T-helper 9 cell (primary cell): ENCODE measurements at regions not wholly inside any gene's neighbourhood (a gene's known extent, or its start where the extent isn't known, plus 50 kb on each side); places are given as distances from the start of the nearest gene placed in this dataset.
"Not testable (repeated sequence)": the region's sequence is repeated elsewhere in the genome, so short reads cannot be mapped to it uniquely, and the experiment has no call there.

ENCODE experiments used
- DNase-seq: peaks from one replicate; pipeline ENCODE4 v3.0.0-alpha.2; 2020

DNA sequence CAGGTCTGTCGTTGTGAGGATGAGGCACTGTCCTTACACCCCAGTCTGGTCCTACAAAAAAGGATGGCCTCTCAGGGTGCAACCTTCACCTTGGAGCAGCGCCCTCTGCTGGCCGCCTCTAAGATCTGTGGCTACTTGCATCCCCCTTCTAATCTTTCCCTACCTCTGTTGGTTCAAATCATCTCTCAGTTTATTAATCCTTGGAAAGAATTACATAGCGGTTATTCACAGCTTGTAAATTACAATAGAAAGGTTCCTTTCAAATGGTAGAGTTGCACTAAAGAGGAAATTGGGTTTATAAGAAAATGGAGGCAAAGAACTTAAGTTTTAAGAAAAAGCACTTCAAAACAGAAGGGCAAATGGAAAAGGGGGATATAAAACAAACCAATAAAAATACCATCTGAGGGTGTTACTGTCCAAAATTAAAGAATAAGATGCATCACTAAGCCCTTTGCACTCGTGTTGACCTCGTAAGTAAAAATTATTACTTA lies 102.0 kb upstream of the PLEKHM1 start:
- DNase-seq, result peak; percentile 79

DNA sequence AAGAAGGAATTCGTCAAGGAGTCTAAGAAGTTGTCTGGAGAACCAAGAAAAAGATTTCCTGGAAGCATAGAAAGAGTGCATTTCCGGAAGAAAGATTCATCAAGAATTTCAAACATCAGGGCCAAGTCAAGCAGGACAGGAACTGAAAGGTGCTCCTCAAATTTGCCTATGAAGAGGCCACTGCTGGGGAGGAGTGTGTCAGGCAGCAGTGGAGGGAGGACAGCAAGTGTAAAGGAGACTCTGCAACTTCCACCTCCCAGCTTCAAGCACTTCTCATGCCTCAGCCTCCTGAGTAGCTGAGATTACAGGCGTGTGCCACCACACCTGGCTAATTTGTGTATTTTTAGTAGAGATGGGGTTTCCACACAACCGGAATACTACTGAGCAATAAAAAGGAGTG lies 105.8 kb upstream of the PLEKHM1 start:
- DNase-seq, result not testable (repeated sequence)

DNA sequence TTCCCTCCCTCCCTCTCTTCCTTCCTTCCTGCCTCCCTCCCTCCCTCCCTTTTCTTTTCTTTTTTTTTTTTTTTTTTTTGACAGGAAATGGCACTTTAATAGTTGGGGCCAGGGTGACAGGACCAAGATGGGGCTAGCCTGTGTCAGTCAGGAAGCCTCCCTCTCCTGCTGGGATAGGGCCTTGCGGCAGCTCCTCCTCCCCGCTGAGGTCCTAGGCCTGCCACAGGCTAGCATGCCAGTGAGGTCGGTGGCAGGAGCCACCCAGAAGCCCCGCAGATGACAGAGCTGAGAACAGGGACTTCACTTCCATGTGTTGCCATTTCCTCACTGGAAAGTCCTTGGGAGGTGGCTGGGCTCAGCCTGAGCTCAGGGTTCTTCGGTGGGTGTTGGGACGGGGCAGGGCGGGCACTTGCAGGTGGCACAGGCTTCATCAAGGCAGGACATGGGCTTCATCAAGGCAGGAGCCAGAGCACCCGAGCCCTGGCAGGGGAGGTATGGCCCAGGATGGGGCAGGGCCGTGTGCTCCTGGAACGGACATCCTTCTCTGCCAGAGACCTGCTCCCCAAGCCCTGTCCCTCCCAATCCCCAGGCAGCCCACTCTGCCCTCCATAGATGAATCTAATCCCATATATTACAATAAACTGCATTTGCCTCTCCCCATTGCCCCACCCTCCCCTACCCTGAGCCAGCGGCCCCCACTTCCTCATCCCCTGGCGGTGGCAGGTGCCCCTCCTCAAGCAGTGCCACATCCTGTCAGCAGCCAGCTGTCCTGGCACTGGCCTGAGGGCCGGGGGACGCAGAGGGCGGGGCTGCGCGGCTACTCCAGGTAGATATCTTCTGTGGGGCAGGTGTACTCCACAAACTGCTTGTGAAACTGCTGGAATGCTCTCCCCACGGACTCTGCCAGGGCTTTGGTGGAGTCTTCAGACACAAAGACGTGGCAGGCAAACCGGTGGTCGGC lies 109.8 kb upstream of the PLEKHM1 start:
- not testable (repeated sequence) for DNase-seq

DNA sequence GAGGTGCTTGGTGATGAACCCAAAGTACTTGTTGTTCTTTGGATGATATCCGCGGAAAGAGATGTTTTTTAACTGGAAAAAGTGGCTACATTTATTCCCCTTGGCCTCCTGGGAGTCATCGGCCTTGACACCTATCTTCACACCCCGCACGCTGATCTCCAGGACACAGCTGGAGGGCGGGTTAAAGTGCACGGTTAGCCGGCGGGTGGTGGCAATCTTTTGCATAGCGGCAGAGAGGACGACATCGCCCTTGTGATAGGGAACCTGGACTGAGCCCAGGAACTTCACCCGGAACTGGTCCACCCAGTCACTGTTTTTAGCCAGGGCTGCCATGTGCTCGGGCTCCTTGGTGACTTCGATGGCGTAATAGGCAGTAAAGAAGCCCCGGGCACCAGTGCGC lies 110.5 kb upstream of the PLEKHM1 start:
- not testable (repeated sequence) for DNase-seq

DNA sequence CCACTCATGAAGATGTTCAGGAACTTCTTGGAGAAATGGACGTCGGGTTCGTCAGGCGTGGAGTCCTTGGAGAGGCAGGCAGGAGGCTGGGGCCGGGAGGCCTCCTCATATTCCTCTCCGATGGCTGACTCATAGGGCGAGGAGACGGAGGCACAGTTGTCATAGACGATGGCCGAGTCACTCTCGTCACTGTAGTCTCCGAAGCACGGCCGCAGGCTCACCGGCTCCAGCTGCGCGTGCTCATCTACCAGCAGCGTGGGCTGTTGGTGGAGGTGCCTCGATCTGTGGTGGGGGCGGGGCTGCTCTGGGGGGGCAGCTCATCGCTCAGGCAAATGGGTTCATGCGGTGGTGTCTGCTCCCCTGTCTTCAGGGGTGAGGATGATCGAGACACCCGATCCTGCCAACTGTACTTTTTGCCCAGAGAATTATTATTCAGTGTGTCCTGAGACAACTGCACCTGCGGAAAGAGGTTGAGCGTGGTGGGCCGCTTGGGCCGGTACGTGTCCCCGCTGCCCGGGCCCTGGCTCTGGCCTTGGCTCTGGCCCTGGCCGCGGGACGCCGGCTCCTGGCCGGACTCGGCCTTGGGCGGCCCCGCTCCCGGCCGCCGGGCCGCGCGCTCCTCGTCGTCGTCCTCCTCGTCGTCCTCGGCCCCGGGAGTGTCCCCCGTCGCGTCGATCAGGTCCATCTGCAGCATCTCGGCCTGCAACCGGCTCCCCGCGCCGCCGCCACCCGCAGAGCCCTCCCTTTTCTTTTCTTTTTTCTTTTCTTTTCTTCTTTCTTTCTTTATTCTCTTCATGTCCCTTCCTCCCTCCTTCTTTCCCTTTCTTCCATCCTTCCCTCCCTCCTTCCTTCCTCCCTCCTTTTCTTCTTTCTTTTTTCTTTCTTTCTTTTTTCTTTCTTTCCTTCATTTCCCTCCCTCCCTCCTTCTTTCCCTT lies 111.4 kb upstream of the PLEKHM1 start:
- not testable (repeated sequence) for DNase-seq

DNA sequence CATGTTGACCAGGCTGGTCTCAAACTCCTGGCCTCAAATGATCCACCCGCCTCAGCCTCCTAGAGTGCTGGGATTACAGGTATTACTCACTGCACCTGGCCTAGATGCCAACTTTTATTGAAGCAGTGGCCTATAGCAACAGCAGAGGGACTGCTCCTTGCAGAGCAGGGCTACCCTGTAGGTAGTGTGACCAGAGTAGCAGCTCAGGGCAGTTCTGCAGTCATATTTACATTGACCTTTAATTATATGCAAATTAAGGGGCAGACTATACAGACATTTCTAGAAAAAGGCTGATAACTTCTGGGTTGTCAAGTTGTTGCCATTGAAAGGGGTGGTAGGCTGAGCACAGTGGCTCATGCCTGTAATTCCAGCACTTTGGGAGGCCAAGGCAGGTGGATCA lies 115.2 kb upstream of the PLEKHM1 start:
- not testable (repeated sequence) for DNase-seq

DNA sequence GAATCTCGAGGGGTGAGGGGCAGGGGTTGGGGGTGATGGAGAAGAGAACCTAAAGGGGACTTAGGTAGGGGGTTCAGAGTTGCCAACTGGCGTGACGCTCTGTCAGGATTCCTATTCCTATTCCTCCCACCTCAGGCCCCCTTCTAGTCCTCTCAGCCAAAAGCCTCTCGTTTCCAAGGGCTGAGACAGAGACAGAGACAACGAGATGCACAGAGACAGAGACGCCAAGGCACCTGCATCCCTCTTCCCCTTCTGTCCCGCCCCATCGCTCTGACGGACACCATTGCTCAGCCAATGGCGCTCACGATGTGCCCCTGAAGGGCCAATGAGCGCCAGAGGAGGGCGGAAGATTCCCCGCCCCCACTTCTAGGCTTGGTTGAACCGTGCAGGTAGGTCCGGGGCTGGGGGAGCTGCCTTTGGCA lies 129.5 kb upstream of the PLEKHM1 start:
- DNase-seq, result peak; percentile 71

DNA sequence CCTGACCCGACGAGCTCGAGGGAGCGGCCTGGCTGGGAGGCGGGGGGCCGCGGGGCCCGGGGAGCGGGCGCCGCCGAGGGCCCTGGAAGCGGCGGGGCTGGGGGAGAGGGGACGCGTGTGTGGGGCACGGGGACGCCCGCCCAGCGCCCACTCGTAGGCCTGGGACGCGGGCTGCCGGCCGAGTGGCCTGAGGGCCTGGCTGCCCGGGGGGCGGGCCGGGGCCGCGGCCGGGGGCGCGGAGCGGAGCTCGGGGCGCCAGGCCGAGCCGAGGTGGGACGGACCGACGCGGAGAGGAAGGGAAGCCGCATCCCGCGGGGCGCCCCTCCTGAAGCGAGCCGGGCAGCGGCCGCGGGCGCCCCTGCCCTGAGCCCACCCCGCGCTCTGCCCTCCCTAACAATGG lies 129.9 kb upstream of the PLEKHM1 start:
- peak; percentile 11 for DNase-seq

DNA sequence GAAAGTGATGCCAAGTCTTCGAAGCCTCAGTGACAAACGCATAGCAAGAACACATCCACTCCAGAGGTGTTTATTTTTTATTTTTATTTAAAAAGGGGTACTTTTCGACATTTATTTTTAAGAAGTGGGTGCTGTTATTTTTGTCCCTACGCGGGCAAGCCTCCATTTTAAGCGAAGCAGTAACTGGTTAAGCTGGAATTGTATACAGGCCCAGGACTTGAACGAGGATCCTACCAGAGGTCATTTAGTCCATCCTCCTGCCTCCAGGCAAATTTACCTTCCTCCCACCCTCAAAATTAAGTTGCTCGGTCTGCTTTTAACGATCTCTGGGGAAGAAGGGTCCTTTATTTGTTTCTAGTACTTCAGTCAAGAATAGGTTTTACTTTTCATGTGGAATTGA lies 130.6 kb upstream of the PLEKHM1 start:
- DNase-seq, result not testable (repeated sequence)

DNA sequence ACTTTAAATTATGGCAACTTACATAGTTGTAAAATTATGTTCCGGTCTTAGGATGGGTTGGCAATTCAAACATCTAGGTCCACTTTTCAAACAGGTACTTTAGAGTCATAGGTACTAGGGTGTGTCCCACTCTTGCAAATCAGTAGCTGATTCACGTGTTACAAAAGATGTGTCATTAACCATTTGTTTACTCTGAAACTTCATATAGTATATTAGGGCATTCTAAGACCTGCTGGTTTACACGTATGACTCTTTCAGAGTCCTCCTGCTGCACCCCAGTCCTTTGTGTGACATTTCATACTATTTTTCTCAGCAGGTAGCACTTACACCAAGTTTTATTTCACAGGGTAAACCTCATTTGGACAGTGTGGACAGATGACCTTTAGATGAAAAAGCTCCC lies 131.8 kb upstream of the PLEKHM1 start:
- DNase-seq, result not testable (repeated sequence)

DNA sequence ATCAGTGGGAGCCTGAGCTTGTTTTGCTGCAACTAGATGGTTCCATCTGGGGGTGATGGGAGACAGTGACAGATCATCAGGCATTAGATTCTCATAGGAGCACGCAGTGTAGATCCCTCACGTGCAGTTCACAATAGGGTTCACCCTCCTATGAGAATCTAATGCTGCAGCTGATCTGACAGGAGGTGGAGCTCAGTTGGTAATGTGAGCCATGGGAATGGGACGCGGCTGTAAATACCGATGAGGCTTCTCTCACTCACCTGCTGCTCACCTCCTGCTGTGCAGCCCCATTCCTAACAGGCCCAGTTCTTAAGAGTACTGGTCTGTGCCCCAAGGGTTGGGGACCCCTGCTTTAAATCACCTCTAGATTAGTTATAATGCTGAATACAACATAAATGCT lies 137.5 kb upstream of the PLEKHM1 start:
- no peak for DNase-seq

DNA sequence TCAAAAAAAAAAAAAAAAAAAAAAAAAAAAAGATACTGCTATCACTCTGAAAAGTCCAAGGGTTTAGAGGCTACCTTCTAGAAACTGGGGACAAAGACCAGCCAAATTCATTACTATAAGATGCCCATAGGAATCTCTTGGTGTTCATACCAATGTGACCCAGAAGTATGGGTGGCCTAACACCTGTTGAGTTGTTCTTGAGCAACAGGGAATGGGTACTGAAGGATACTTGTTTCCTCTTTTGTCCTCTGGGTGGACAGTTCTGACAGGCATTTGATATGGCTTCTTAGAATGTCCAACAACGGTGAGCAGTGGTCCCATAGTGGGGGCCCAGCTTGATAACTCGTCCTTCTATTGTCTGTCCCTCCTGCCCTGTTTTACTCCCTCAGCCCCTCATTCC lies 141.4 kb upstream of the PLEKHM1 start:
- no peak for DNase-seq

DNA sequence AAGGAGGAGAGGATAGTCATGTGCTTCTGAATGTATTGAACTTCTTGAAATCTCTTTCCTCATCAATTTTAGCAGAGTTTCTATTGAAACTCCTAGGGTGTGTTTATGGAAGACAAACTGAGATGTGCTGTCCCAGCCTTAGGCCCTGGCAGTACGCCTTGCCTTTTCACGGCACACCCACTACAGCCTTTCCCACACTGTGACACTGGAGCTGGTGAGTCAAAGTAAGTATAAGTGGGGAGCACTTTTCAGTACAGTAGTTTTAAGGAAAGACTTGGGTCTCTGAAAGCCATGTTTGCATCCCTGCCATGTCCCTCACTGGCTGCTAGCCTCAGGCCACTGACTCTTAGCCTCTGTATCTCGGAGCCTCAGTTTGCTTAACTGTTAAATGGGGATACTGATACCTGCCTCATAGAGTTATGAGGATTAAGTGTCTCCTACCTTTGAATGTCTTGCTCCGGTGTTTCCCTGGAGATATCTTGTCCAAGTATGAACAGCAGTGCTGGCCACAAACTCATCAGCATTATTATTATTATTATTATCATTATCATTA lies 144.7 kb upstream of the CRHR1 start:
- DNase-seq, result no peak

DNA sequence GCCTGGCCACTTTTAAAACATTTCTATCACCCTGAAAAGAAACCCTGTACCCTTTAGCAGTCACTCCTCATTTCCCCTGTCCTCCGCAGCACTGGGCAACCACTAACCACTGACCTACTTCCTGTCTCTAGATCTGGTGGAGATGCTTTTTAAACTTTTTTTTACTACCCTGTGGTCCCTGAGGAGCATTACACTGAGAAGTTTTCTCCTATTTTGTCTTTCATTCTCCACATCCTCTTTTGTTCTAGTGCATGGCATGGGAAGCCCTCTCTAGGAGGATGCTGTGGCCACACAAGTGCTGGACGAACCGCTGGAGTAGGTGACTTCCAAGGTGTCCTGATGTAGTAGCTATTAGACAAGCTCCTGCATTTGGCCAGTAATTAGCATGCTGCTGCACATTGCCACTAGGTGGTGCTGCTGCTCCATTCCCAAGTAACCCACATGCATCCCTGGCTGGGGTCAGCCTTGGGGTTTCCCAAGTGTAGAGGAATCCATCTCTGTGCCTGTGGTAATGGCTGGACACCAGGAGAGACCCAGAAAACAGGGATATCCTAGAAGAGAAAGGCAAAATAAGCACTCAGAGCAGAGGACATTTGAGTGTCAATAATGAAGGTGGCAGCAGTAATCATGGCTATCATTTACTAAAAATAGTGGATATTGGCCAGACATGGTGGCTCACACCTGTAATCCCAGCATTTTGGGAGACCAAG lies 143.8 kb upstream of the CRHR1 start:
- DNase-seq, result peak; percentile 74

DNA sequence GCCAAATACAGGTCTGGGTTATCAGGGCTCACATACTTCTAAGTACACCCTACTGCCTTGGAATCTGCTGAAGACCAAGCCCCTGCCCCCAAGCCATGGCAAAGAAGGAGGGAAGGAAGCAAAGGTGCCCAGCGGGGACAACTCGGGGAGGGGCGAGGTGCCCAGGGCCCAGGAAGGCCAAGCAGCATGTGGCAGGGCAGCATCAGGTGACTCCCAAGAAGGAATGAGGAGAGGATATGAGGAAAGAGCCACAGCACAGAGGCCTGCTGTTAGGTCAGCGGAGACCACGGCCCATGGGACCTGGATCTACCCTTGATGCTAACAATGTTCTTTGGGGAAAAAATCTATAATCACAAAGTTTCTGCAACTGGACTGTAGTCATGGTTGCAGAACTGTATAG lies 142.6 kb upstream of the CRHR1 start:
- DNase-seq, result no peak

DNA sequence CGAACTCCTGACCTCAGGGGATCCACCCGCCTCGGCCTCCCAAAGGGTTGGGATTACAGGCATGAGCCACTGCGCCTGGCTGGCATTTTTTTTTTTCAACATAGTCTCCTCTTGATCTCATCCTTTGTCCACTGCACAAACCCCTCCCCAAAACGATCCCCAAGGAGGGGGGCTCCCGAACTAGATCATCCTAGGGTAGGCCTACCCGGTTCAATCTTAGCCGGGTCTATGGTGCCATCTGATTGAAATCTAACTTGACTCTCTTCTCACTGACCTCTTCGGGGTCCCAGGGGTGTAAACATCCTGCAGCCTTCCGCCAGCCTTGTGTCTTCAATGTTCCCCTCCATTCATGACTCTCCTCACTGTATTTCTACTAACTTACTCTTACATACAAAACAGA lies 140.5 kb upstream of the CRHR1 start:
- no peak for DNase-seq

DNA sequence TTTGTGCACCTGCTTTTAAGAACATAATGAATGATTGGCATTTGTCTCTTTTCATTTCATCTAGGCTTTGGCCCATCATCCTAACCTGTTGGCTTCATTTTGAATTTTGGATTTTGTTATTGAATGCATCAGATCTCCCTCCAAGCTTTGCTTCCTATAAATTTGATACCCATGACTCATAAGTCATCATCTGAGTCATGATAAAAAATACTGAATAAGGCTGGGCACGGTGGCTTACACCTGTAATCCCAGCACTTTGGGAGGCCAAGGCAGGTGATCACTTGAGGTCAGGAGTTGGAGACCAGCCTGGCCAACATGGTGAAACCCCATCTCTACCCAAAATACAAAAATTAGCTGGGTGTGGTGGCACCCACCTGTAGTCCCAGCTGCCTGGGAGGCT lies 139.5 kb upstream of the CRHR1 start:
- not testable (repeated sequence) for DNase-seq

DNA sequence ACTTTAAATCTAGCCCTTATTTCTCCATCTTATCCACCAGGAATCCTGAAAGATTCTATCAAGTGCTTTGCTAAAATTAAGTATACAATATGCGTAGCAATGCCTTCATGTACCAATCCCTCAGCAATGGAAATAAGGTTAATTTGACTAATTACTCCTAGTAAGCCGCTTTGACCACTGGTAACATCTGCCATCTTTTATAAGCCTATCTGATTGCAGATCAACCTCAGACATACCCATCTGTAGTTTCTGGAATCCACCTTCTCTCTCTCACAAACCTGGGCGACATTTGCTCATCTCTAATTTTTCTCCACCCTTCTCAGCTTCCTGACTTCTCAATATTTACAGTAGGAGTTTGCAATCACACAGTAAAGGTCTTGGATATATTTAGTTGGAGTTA lies 138.8 kb upstream of the CRHR1 start:
- DNase-seq, result no peak

DNA sequence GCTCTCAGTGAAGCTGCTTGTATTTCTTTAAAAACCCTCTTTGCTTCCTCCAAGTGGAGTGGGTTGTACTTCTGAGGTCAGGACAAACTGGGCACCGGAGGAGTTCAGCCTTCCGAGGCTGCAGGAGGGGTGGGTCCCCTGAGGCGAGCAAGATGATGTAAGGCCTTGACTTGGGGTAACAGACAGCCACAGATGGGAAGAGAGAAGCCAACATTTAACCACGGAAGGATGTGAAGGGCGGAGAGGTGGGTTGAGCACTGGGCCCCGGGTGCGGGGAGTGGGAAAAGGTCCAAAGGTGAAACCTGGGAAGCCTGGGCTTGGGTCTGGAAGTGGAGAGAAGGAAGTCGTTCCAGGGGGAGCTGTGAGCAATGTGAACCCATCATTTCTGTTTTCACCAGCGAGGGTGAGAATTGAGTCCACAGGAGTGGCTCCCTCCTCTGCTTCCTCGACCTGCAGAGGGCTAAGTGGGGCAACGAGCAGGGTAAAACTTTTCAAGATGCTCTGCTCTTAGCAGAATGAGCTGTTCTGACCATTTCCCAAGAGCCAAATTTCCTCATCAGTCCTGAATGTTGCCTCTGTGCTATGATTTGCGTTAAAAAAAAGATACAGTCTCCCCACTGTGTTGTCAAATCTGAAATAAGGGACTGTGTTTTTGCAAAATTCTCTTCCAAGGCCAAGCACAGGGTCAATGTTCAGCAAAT lies 137.7 kb upstream of the CRHR1 start:
- DNase-seq, result no peak

DNA sequence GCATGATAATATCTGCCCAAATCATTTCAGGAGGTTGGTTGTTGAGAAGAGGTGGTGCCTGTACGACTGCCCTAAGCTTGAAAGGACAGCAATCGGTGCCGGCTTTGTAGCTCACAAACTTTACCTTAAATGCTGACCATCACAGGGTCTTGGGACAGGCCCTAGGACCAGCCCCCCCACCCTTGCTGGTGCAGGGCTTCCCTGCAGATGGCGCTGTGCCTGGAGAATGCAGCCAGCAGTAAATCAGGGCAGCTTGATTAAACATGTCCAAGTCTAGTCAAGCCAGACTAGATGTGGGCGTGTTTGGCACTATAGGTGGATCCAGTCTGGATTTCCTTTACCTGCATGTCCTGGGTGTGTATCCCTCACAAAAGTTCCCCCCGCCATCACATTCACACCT lies 135.5 kb upstream of the CRHR1 start:
- no peak for DNase-seq

DNA sequence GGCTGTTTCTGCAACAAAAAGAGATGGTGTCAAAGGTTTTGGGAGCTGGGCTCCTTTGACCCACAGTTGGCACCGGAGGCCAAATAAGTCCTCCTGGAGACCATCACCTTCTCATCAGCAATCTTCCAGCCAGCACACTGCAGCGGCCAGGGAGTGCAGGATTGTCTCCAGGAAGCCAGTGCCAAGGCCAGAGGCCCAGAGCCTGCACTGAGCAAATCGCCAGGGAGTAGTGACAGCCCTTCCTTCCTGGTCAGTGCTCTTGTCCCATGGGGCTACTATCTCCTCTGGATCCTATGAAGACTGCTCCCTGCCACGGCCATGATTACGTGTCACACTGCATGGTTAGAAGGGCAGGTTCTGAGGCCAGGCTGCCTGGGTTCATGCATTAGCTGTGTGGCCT lies 134.3 kb upstream of the CRHR1 start:
- no peak for DNase-seq

DNA sequence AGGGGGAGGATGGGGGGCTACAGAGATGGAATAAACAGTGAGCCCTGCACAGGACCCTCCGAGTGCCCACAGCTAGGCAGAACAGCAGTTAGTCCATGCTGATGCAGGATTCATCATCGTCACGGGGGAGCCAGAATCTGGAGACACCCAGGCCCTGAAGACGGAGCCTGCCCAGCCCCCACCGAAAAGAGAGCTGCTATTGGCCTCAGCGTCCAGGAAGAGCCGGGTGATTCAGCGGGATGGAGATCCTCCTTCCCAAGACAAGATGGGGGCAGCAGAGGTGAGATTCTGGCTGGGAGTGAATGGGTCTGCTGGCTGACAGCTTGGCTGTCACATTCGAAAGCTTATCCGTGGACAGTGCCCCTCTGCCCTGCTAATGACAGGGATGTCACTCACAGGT lies 133.6 kb upstream of the CRHR1 start:
- DNase-seq, result no peak
